ENCODE measurements at regions not wholly inside any gene's neighbourhood (a gene's known extent, or its start where the extent isn't known, plus 50 kb on each side); places are given as distances from the start of the nearest gene placed in this dataset.

DNA sequence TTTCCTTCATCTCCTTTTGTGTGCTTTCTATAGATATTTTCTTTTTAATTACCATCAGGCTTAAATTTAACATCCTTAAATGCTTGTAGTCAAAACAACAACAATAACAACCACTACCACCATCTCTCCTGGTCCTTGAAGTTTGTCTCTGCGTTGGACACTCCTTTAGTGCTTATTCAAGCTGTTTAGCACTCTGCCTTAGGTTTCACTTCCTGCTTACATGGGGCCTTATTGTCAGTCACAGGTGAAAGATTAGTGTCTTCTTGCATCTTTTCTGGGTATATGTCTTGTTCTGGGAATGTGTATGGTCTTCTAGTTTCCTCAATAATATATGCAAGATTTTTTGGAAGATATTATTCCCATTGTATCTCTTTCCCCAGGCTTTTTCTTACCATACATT, 240.1 kb upstream of the NXPH2 start:
- no peak for TF ChIP-seq GATA2 (IDR thresholded peaks at IDR 0.05; ENCODE audit: low read depth, low read length)
- TF ChIP-seq GATA3 (IDR thresholded peaks at IDR 0.05; ENCODE audit: low read depth, low read length), result no peak
